ENCODE measurements at regions not wholly inside any gene's neighbourhood (a gene's known extent, or its start where the extent isn't known, plus 50 kb on each side); places are given as distances from the start of the nearest gene placed in this dataset.
A peak's percentile ranks its signal among the peaks of the same experiment; 100 is the strongest.

- H3K27ac Mint-ChIP-seq, result peak overlapping the region; percentile 1
- no peak for DNase-seq
- H3K9me3 Mint-ChIP-seq, result peaks cover 3% of the 10 kb centered on the region
- no peaks in the 10 kb centered on the region for H3K4me1 Mint-ChIP-seq
- no peaks in the 10 kb centered on the region for H3K27me3 Mint-ChIP-seq
- H3K4me3 Mint-ChIP-seq, result no peak overlapping the region
- intact Hi-C loops (cut with micrococcal nuclease), result no loop called here
- no peaks in the 10 kb centered on the region for H3K36me3 Mint-ChIP-seq (ENCODE audit: low read depth)
Measured at GRCh38 chr11:91947215-91947820, 277.3 kb upstream of the FAT3 start.

- intact Hi-C loops (cut with micrococcal nuclease), result no loop called here
- no peak for DNase-seq
- Mint-ChIP-seq H3K4me3 (no peak overlapping the region), H3K36me3 (ENCODE audit: low read depth) (no peaks in the 10 kb centered on the region), H3K27me3 (no peaks in the 10 kb centered on the region), H3K27ac (no peak overlapping the region), H3K4me1 (no peaks in the 10 kb centered on the region), H3K9me3 (peaks cover 3% of the 10 kb centered on the region)
Measured at GRCh38 chr11:91946397-91946951, 278.1 kb upstream of the FAT3 start.

- Mint-ChIP-seq H3K9me3 (peaks cover 7% of the 10 kb centered on the region), H3K4me1 (no peaks in the 10 kb centered on the region), H3K27ac (no peak overlapping the region), H3K27me3 (no peaks in the 10 kb centered on the region), H3K4me3 (no peak overlapping the region), H3K36me3 (ENCODE audit: low read depth) (no peaks in the 10 kb centered on the region)
- intact Hi-C loops (cut with micrococcal nuclease), result no loop called here
- DNase-seq, result no peak
Measured at GRCh38 chr11:91935120-91935519, 289.5 kb upstream of the FAT3 start.

- no peaks in the 10 kb centered on the region for H3K36me3 Mint-ChIP-seq (ENCODE audit: low read depth)
- H3K9me3 Mint-ChIP-seq, result peaks cover 7% of the 10 kb centered on the region
- H3K4me3 Mint-ChIP-seq, result no peak overlapping the region
- no peaks in the 10 kb centered on the region for H3K27me3 Mint-ChIP-seq
- no peaks in the 10 kb centered on the region for H3K4me1 Mint-ChIP-seq
- intact Hi-C loops (cut with micrococcal nuclease), result no loop called here
- no peak for DNase-seq
- H3K27ac Mint-ChIP-seq, result no peak overlapping the region
Measured at GRCh38 chr11:91932151-91932821, 292.3 kb upstream of the FAT3 start.

- Mint-ChIP-seq H3K9me3 (peaks cover 6% of the 10 kb centered on the region), H3K4me1 (no peaks in the 10 kb centered on the region), H3K27me3 (no peaks in the 10 kb centered on the region), H3K4me3 (no peak overlapping the region), H3K27ac (no peak overlapping the region), H3K36me3 (ENCODE audit: low read depth) (no peaks in the 10 kb centered on the region)
- no peak for DNase-seq
- intact Hi-C loops (cut with micrococcal nuclease), result no loop called here
Measured at GRCh38 chr11:91927448-91927847, 297.2 kb upstream of the FAT3 start.

GRCh38 chr11:91926965-91927364, 297.7 kb upstream of the FAT3 start:
- no peaks in the 10 kb centered on the region for H3K4me1 Mint-ChIP-seq
- H3K27ac Mint-ChIP-seq, result no peak overlapping the region
- peaks cover 6% of the 10 kb centered on the region for H3K9me3 Mint-ChIP-seq
- no peaks in the 10 kb centered on the region for H3K27me3 Mint-ChIP-seq
- H3K4me3 Mint-ChIP-seq, result no peak overlapping the region
- intact Hi-C loops (cut with micrococcal nuclease), result no loop called here
- no peak for DNase-seq
- H3K36me3 Mint-ChIP-seq (ENCODE audit: low read depth), result no peaks in the 10 kb centered on the region

GRCh38 chr11:91922846-91923245, 301.8 kb upstream of the FAT3 start:
- Mint-ChIP-seq H3K27me3 (no peaks in the 10 kb centered on the region), H3K4me1 (no peaks in the 10 kb centered on the region), H3K36me3 (ENCODE audit: low read depth) (no peaks in the 10 kb centered on the region), H3K4me3 (no peak overlapping the region), H3K9me3 (peaks cover 7% of the 10 kb centered on the region), H3K27ac (no peak overlapping the region)
- DNase-seq, result no peak
- intact Hi-C loops (cut with micrococcal nuclease), result no loop called here

- Mint-ChIP-seq H3K4me3 (no peak overlapping the region), H3K36me3 (ENCODE audit: low read depth) (no peaks in the 10 kb centered on the region), H3K9me3 (peaks cover 7% of the 10 kb centered on the region), H3K27ac (no peak overlapping the region), H3K27me3 (no peaks in the 10 kb centered on the region), H3K4me1 (no peaks in the 10 kb centered on the region)
- DNase-seq, result no peak
- intact Hi-C loops (cut with micrococcal nuclease), result no loop called here
Measured at GRCh38 chr11:91921974-91922373, 302.6 kb upstream of the FAT3 start.

GRCh38 chr11:91913407-91913806, 311.2 kb upstream of the FAT3 start:
- Mint-ChIP-seq H3K36me3 (ENCODE audit: low read depth) (no peaks in the 10 kb centered on the region), H3K27me3 (no peaks in the 10 kb centered on the region), H3K4me1 (no peaks in the 10 kb centered on the region), H3K4me3 (no peak overlapping the region), H3K9me3 (no peaks in the 10 kb centered on the region), H3K27ac (no peak overlapping the region)
- DNase-seq, result no peak
- intact Hi-C loops (cut with micrococcal nuclease), result no loop called here

GRCh38 chr11:91912322-91912721, 312.3 kb upstream of the FAT3 start:
- Mint-ChIP-seq H3K4me1 (no peaks in the 10 kb centered on the region), H3K36me3 (ENCODE audit: low read depth) (no peaks in the 10 kb centered on the region), H3K9me3 (no peaks in the 10 kb centered on the region), H3K27me3 (no peaks in the 10 kb centered on the region), H3K27ac (no peak overlapping the region), H3K4me3 (no peak overlapping the region)
- intact Hi-C loops (cut with micrococcal nuclease), result no loop called here
- no peak for DNase-seq

GRCh38 chr11:91906871-91907624, 317.6 kb upstream of the FAT3 start:
- Mint-ChIP-seq H3K9me3 (no peaks in the 10 kb centered on the region), H3K4me1 (no peaks in the 10 kb centered on the region), H3K36me3 (ENCODE audit: low read depth) (no peaks in the 10 kb centered on the region), H3K4me3 (no peak overlapping the region), H3K27me3 (no peaks in the 10 kb centered on the region), H3K27ac (no peak overlapping the region)
- DNase-seq, result no peak
- intact Hi-C loops (cut with micrococcal nuclease), result no loop called here

- Mint-ChIP-seq H3K27me3 (no peaks in the 10 kb centered on the region), H3K4me1 (no peaks in the 10 kb centered on the region), H3K9me3 (no peaks in the 10 kb centered on the region), H3K27ac (no peak overlapping the region), H3K4me3 (no peak overlapping the region), H3K36me3 (ENCODE audit: low read depth) (no peaks in the 10 kb centered on the region)
- DNase-seq, result no peak
- intact Hi-C loops (cut with micrococcal nuclease), result no loop called here
Measured at GRCh38 chr11:91904792-91905785, 319.5 kb upstream of the FAT3 start.

GRCh38 chr11:91902312-91902711, 322.3 kb upstream of the FAT3 start:
- DNase-seq, result no peak
- Mint-ChIP-seq H3K9me3 (no peaks in the 10 kb centered on the region), H3K27ac (no peak overlapping the region), H3K4me1 (no peaks in the 10 kb centered on the region), H3K4me3 (no peak overlapping the region), H3K27me3 (no peaks in the 10 kb centered on the region), H3K36me3 (ENCODE audit: low read depth) (no peaks in the 10 kb centered on the region)
- intact Hi-C loops (cut with micrococcal nuclease), result no loop called here

Data from activated CD4-positive, alpha-beta T cell treated with anti-CD3 and anti-CD28 coated beads, Interleukin-2, amount 10 ng/mL, durations not matched to agents 24 days and 14 days (primary cell).